ENCODE measurements at regions not wholly inside any gene's neighbourhood (a gene's known extent, or its start where the extent isn't known, plus 50 kb on each side); places are given as distances from the start of the nearest gene placed in this dataset.

DNA sequence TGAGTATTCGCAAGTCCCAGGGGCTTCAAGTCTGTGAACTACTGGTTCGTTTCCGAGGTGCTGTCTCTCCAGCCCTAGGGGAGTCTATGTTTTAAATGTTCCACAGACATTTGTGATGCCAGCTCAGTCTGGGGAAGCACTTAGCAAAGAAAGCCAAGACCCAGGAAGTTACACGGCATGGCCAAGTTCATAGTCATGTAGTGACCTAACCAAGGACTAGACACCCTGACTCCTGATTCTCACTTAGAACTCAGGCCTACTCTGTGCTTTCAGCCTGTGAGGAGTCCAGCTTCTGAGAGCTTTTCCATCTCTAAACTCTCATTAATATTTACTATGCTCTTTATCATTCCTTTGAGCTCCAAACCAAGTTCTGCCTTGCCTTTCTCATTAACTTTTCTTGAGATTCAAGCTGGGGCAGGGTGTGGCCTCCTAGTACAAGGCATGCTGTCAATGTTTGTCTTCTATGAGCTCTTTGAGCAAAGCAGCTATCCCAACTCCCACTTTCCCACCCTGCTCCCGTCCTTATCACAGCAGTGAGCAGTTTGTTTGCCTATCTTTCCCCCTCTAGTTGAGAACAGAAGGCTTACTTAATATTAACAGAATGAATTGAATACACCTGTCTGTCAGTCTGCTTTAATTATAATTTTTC, 105.4 kb upstream of the FAM9C start:
- Histone ChIP-seq H3K36me3 (no peaks in the 10 kb centered on the region), H3K27me3 (no peaks in the 10 kb centered on the region), H3K9me3 (no peaks in the 10 kb centered on the region), H3K4me1 (no peaks in the 10 kb centered on the region), H3K4me3 (ENCODE audit: low read depth, low read length) (no peak overlapping the region)
- TF ChIP-seq, protein P1, sequence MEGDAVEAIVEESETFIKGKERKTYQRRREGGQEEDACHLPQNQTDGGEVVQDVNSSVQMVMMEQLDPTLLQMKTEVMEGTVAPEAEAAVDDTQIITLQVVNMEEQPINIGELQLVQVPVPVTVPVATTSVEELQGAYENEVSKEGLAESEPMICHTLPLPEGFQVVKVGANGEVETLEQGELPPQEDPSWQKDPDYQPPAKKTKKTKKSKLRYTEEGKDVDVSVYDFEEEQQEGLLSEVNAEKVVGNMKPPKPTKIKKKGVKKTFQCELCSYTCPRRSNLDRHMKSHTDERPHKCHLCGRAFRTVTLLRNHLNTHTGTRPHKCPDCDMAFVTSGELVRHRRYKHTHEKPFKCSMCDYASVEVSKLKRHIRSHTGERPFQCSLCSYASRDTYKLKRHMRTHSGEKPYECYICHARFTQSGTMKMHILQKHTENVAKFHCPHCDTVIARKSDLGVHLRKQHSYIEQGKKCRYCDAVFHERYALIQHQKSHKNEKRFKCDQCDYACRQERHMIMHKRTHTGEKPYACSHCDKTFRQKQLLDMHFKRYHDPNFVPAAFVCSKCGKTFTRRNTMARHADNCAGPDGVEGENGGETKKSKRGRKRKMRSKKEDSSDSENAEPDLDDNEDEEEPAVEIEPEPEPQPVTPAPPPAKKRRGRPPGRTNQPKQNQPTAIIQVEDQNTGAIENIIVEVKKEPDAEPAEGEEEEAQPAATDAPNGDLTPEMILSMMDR (IDR thresholded peaks at IDR 0.05; ENCODE audit: low read depth, low read length) = no peak
- no peak for DNase-seq

DNA sequence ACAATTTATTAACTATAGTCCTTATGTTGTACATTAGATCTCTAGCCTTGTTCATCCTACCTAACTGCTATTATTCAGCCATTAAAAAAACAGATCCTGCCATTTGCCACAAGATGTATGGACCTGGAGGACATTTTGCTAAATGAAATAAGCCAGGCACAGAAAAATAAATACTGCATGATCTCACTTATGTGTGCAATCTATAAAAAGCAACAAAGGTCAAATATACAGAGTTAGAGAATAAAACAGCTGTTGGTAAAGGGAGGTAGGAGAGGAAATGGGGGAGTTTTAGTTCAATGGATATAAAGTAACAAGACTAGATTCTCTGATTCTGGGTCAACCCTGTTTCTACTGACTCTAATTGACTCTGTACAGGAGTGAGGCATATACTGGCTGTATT, 103.3 kb upstream of the FAM9C start:
- H3K9me3 ChIP-seq = no peaks in the 10 kb centered on the region
- no peaks in the 10 kb centered on the region for H3K4me1 ChIP-seq
- no peak for DNase-seq
- no peaks in the 10 kb centered on the region for H3K27me3 ChIP-seq
- H3K4me3 ChIP-seq (ENCODE audit: low read depth, low read length) = no peak overlapping the region
- H3K36me3 ChIP-seq = no peaks in the 10 kb centered on the region
- TF ChIP-seq, protein P1 (IDR thresholded peaks at IDR 0.05; ENCODE audit: low read depth, low read length) = no peak

DNA sequence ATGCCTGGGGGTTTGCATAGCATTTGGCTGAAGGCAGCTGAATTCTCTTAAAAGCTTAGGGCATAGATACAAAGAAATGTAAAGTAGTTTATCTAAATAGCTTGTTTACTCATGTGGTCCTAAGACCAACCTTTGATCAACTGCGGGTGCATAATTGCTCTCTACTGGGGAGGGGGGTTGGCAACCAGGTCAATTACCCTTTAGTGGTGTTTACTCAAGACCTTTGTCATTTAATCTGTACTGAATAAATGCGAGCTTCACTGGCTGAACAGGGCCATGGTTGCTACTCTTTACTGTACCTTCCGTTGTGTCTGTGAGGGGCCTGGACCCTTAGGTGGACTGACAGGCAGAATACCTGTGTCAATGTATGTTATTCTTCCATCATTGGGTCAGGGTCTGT, 102.7 kb upstream of the FAM9C start:
- Histone ChIP-seq H3K4me1 (no peaks in the 10 kb centered on the region), H3K36me3 (no peaks in the 10 kb centered on the region), H3K9me3 (no peaks in the 10 kb centered on the region), H3K4me3 (ENCODE audit: low read depth, low read length) (no peak overlapping the region), H3K27me3 (no peaks in the 10 kb centered on the region)
- TF ChIP-seq, protein P1 (IDR thresholded peaks at IDR 0.05; ENCODE audit: low read depth, low read length) = no peak
- no peak for DNase-seq

DNA sequence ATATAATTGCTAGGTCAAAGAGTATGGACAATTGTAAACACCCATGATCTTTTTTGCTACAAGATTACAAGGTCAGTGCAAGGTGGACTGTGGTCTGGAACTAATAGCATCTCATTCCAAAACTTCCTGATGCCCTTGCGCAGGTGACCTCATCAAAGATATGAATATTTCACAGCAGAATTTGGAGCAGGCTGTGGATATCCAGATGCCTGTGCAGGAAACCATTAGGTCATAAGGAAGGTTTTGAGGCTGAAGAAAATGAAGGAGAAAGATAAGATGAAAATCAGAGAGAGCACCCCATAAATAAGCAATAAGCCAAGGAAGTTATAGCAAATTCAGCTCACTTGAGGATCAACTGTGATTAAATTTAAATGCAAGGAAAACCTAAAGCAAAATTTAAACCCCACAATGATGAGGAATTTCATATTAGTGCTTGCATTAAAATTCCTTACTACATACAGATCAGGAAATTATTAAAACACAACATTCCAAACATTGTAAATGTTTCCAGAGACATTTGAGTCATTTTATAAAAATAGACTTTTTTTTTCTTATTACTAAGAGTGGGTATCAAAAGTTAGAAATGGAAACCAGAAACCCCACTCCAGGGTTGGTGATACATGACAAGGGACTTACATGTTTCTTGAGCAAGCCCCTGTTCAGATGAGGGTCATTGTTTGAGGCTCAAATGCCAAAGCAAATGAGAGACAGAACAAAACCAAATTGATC, 100.7 kb upstream of the FAM9C start:
- Histone ChIP-seq H3K4me1 (no peaks in the 10 kb centered on the region), H3K27me3 (no peaks in the 10 kb centered on the region), H3K36me3 (no peaks in the 10 kb centered on the region), H3K9me3 (no peaks in the 10 kb centered on the region), H3K4me3 (ENCODE audit: low read depth, low read length) (no peak overlapping the region)
- TF ChIP-seq, protein P1 (IDR thresholded peaks at IDR 0.05; ENCODE audit: low read depth, low read length) = no peak
- no peak for DNase-seq

DNA sequence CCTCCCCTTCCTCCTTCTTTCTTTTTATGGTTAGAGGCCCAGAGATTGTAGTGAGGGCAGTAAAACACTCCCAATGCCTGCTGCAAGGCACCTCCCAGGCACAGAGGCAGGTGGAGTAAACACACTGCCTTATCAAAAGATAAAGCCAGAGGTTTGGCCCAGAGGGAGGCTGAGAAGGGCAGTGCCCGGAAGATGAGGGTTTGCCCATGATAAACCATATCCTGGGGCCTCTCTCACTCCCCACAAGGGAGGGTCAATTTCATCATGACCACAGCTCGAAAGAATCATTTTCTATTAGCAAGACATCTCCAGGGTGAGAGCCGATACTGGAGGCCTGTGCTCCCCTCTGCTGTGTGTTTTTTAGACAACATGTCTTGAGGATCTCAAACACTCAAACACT, 98.5 kb upstream of the FAM9C start:
- Histone ChIP-seq H3K9me3 (no peaks in the 10 kb centered on the region), H3K4me1 (no peaks in the 10 kb centered on the region), H3K36me3 (no peaks in the 10 kb centered on the region), H3K27me3 (no peaks in the 10 kb centered on the region), H3K4me3 (ENCODE audit: low read depth, low read length) (no peak overlapping the region)
- DNase-seq = no peak
- TF ChIP-seq, protein P1 (IDR thresholded peaks at IDR 0.05; ENCODE audit: low read depth, low read length) = no peak

DNA sequence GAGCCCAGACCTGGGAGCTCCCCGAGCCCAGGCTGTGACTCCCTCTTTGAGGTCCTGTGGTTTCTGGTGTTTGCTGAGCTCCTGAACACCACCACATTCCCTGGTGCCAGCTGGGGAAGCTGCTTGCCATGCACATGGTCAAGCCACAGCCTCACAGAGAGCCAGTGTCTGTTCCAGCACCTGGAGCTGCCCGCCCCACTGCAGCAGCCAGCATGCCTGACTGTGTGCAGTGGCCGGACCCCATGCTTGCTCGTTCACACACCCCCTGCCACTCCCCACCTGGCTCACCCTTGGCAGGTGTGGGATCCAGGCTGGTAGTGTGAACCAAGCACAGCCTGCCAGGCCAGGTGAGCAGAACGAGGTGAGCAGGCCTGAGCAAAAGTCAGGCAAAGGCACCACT, 95.6 kb upstream of the FAM9C start:
- no peaks in the 10 kb centered on the region for H3K27me3 ChIP-seq
- DNase-seq = no peak
- H3K9me3 ChIP-seq = no peaks in the 10 kb centered on the region
- no peaks in the 10 kb centered on the region for H3K36me3 ChIP-seq
- no peak overlapping the region for H3K4me3 ChIP-seq (ENCODE audit: low read depth, low read length)
- TF ChIP-seq, protein P1 (IDR thresholded peaks at IDR 0.05; ENCODE audit: low read depth, low read length) = no peak
- no peaks in the 10 kb centered on the region for H3K4me1 ChIP-seq
